Activated CD4-positive, alpha-beta T cell treated with anti-CD3 and anti-CD28 coated beads, Interleukin-2, amount 50 U/mL, for 4 hours (primary cell): ENCODE measurements at regions not wholly inside any gene's neighbourhood (a gene's known extent, or its start where the extent isn't known, plus 50 kb on each side); places are given as distances from the start of the nearest gene placed in this dataset.
A peak's percentile ranks its signal among the peaks of the same experiment; 100 is the strongest.

Experiments used
- DNase-seq, 2 experiments: peaks; one replicate each; pipeline ENCODE4 v3.0.0-alpha.2; 2020

DNA sequence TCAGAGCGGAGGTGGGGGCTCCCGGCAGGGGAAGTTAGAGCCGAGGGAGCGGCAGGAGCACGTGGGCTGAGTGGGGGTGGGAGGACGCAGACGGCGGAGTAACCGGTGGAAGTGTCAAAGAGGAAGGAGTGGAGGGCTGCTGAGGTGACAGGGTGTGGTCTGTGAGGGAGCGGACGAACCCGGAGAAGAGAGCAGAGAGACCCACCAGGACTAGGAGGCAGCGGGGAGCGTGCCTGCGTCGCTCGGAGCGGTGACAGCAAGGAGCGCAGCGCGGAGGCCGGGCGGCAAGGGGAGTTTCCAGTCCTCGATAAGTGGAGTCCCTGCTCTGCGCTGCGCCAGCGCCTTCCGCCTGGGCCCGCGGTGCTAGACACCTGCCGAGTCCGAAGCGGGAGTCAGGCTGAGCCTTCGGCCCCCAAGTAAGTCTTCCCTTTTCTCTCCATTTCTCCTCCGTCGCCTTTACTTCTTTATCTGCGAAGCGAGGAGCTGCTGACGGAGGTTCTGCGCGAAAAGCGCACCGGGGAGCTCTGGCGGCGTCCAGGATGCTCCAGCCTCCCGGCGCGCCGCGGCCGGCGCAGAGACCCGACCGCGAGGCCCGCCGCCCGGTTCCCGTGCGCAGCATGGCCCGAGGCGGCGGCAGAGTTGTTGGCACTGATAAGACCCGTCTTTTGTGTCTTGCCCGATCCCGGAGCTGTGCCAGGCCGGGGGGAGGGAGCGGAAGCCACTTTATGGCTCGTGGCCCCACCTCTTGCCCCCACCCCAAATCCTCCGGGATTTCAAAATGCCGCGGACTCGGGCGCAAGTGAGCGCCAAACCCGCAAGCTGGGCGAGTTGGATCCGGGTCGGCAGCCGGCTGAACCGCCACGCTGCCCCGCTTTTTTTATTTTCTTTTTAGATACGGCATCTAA lies 533.0 kb upstream of the SEMA6D start:
- no peak for DNase-seq

DNA sequence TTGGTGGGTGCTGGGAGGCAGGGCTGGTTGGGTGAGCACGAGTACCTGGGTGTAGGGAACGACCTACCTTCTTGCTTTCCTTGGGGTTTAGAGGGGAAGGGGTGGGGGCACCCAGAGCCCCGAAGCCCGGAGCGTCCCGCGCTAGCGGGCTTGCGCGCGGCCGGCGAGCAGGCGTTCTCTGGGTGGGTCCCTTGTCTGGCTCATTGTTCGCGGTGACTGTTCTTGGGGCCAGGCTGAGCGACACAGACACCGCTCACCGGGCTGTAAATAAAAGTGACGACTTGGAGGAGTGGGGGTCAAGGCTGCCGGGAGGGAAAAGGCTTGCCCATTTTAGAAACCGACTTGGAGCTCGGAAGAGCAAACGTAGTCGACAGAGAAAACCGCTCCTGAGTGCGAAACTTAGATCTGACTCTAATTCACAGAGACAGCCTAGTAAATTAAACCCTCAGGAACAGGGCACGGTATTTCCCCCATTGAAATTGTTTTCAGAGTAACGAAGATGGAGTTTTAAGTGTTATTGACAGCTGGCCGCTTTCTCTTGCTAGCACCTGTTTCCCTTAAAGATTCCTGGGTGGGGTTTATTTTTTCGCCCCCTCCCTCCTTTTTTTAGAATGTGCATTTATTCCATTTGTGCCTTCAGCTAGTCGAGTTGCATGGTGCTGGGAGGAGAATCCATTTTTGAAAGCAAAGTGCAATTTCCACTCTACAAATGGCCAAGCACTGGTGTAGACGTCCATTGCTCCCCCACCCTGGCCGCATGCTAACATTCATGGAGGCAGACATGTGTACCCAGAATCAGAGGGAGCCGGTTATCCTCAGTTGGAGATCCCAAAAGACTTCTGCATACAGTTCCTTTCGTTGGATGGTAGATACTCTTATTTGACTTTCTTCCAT lies 532.1 kb upstream of the SEMA6D start:
- DNase-seq = no peak

DNA sequence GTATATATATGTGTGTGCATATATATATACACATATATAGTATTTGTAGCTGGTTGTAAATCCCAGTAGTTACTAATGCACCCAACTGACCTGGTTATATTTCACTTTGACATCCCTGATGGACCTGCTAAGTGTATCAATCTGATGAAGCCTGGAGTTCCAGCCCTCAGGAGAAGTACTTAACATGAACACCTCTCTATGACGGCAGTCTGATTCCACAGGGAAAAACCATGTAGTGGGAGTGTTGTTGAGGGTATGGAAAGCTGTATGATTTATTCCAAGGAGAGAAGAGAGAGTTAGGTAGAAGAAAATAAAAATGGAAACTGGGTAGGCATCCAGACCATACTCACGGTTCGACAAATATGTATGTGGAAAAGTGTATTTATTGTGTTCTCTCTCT lies 531.2 kb upstream of the SEMA6D start:
- no peak for DNase-seq

DNA sequence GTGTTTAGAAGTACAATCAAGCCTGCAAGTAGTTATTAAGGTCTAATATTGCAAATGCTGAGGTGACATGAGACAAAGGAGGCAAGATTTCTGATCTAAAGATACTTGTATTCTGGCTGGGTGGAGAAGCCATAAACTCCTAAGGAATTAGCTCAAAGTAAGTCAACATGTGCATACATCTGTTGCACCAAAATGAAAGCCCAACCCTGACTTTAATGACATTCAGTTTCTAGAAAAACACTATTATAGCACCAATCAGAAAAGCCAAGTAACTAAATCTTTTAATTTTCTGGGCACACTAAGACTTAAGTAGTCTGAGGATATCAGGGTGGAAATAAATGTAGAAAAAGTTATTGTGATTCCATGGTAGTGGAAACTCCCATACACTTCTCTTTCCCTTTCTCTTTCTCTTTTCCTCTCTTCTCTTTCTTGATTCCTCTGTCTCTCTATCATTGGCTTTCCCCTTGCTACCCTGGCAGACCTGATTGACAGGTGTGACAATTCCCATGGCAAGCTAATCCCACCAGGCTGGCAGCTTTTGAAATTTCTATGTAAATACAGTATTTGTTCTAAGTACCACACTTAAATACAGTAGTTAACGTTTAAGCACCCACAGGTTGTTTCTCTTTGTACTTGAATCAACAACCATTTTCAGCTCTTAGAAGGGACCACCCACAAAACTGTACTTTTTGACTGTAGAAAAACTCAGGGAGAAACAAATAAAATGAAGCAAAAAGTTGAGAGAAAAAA lies 528.4 kb upstream of the SEMA6D start:
- DNase-seq = no peak

DNA sequence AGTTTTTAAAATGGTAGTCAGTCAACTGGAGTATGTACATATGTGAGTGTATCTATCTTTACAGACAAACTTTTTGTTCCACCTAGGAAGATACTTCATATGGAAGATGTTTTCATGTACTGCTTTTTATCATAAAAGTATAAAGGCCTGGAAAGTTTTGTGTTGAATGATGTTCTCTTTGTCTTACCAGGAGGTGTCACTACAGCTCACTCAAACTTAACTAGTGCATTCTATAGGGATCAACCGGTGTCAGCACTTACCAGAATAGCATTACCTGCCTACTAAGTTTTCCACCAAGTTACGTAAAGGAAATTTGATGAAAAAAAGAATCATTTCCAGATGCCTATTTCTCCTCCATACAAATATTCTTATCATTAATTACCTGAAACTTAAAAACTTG lies 522.6 kb upstream of the SEMA6D start:
- DNase-seq = no peak

DNA sequence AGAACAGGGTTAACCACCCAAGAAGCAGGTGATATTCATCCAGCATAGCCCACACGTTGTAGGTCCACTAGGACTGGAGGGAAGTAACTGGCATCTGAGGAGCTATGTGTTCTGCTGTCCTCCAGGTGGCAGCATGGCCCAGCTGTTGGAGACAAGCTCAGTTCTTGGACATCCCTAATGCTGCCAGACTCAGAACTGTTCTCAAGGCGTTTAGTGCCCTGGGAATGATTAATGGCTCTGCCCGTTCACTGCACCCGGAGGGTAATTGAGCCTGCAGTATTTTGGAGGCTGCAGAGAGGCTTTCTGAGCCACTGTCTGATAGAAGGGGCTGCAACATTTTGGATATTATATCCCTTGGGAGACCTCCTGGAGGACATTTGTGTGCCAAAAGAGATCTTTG lies 521.3 kb upstream of the SEMA6D start:
- DNase-seq = peak; percentile 8 to 11

DNA sequence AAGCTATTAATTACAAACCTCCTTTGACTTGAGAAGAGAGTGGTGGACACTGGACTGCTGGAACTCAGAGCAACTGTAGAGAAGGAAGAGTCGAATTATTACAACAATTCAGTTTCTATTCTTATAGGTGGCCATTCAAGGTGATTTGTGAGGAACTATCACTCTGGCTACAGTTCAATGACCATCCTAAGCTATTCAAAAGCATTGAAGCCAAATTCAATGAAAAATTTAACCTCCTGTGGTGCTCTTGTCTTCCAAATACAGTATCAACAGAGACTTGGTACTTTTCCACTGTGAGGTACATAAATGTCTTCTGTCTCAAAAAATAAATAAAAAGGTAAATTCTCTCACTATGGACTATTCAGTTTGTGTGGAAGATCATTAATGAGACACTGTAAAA lies 513.3 kb upstream of the SEMA6D start:
- DNase-seq = no peak

DNA sequence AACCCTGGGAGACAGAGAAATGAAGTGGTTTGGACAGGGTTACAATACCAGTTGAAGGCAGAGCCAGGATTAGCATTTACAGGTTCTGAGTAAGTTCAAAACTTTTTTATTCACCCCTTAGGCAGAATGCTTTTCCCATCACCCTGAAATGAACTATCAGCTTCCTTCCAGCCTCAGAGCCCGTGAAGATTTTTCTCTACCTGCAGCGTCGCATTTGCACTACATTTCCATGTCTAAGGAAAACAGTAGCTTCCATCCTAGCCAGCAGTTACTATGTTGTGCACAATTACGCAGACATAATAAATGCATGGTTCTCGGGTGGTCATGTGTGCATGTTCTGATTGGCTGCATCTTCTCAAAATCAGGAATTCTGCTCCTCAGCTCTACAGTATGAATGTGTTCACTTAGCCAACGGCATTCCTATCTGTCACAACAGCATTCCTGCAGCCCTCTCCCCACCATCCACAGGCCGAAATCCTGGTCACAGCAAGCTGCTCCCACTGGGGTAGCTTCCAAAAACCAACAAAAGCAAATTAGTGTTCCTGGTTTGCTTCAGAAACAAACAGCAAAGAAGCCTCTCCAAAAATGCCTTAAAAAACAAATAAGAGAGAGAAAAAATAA lies 510.8 kb upstream of the SEMA6D start:
- DNase-seq = no peak

DNA sequence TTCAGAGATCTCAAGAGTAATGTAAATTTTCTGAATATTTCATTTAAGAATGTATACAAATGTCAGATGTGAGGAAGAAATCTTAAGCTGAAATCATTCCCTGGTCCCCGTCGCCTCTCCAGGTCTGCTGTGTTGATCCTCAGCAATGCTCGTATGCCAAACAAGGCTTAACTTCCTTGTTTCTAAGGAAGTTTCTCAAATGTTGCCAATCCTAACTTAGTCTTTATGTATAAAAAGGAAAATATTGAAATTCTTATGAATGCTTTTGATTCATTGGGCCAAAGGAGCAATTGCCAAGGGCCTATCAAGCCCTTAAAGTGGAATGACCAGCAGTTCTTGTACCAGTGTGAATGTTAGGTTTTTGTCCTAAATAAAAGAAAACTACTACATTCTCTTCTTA lies 507.7 kb upstream of the SEMA6D start:
- no peak for DNase-seq

DNA sequence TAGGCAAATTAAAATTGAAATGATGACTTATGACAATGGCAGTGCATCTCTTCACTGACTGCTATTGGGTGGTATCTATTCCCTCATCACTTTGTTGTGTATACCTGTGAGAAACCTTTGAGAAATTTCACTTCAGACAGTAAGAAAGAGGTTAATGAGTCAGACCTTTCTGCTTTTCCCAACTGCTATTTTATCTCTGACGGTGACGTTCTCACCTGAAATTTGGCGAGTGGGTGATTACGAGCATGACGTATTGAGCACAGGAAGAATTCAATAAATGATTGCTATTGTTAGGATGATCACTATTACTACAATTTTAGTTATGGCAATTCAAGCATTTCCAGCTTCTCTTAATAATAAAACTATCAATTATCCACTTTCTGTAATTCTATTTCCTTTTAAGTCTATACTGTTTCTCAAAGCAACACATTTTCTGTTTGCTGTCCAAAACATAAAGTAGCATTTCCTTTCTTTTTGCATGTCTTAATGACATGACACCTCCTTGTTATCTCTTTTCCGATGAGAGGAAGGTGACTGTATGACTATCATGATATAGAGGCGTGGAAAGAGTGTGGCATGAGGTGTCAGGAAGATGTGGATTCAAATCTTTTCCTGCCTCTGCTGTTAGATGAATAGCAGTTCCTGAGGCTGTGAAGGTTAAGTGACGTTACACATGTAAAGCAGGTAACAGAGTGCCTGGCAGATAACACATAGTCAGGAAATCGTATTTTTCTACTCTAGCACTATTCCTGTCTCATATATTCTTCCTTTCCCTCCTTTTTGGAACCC lies 504.9 kb upstream of the SEMA6D start:
- no peak for DNase-seq

DNA sequence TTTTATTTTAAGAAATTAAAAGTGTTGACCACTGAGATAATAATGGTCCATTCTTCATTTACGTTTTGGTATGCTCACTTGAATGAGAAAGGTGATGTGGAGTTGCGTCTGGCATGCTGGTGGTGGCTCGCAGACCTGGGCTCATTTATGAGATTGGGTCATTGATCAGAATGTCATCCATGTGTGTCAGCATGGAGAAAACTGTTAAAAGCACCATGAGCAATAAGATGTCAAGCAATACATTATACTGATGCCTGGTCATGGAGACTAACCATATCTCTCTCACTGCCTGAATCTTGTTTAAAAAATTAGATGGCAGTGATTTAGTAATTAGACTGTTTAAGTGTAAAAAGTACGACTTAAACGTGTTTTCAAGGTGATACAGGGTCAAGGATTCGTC lies 503.4 kb upstream of the SEMA6D start:
- DNase-seq = no peak

DNA sequence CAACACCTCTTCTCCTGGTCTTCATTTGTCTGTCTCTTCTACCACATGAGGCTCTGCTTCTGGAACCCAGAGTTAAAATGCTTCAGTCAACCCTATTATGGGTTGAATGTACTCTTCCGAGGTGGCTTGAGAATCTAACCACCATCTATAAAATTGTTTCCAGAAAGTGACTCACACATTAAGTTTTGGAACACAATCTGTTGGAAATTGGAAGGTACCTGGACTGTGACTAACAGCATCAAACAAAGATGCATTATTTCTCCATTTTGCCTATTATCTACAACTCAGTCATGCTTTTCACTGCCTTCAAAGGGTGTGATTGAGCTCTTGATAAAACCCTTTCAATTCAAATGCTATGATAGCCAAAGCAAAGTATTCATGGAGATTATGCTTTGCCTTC lies 499.0 kb upstream of the SEMA6D start:
- no peak for DNase-seq

DNA sequence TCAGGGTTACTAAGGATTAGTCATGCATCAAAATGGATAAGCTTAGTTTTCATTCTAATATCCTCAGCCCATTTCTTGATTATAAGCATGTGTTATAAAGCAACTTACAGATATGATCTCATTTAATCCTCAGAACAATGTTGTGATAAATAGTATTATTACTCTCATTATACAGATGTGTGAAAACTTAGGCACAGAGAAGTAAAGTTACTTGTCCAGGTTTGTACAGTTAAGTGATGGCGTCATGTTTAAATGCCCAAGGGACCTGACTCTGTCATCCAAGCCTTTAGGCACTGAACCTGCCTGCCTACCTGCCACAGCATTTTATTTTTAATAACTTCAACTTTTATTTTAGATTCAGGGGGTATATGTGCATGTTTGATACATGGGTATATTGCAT lies 472.9 kb upstream of the SEMA6D start:
- no peak for DNase-seq

DNA sequence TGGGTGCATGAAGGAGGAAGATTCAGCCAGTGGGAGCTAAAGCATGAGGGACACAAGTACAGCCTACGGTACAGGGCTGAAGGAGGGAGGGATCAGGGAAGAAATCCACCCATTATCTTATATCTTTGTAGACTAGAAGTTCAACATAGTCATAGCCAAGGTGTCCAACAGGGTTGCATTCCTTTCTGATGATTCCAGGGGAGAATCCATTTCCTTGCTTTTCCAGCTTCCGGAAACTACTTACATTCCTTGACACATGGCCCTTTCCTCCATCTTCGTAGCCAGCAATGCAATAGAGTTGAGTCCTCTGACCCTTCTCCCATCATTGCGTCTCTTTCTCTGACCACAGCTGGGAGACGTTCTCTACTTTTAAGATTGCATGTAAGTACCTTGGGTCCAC lies 471.0 kb upstream of the SEMA6D start:
- DNase-seq = no peak

DNA sequence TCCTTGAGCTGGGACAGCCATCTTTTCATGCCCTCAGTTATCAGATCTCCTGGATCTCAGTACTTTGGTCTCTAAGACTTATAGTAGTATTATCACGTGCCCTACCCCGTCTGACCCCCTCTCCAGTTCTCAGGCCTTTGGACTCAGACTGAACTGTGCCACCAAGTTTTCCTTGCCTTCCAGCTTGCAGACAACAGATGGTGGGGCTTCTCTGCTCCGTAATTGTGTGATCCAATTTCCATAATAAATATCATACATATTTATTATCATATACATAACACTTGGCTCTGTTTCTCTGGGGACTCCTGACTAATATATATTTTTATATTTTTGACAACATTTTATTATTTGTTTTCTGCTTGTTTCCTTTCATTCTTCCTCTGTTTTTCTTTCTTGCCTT lies 458.8 kb upstream of the SEMA6D start:
- no peak for DNase-seq

DNA sequence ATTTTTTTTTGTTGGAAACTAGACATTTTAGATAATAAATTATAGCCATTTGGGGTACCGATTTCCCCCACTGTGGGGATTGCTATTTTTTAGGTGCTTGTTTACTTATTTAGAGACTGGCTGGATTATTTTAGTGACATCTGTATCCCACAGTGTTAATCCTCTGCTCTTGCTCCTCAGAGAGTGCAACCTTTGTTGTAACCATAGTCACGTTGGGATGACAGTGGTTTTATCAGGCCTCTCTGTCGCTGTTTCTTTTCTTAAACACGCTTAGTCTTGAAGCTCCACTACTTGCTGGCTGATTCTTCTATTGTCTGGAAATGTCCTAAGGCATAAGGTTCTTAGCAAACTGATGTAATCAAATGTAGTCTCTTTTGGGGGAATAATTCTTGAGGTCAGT lies 451.6 kb upstream of the SEMA6D start:
- no peak for DNase-seq

DNA sequence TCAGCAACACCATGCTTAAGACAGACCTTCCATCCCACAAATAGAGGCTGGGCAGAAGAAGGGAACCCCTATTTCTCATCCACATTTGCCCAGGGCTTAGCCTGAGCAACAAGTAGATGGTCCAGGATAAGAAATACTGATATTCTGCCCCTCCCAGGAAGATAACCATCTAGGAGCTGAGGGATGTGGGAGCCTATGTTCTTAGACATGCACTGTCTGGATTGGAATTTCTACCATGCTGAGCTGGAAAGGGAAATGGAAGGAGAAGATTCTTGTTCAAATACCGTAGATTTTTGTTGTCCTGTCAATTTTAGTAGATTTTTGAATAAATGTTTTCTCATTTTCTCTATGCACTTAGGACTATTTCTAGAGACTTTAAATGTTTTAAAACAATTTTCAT lies 450.7 kb upstream of the SEMA6D start:
- no peak for DNase-seq

DNA sequence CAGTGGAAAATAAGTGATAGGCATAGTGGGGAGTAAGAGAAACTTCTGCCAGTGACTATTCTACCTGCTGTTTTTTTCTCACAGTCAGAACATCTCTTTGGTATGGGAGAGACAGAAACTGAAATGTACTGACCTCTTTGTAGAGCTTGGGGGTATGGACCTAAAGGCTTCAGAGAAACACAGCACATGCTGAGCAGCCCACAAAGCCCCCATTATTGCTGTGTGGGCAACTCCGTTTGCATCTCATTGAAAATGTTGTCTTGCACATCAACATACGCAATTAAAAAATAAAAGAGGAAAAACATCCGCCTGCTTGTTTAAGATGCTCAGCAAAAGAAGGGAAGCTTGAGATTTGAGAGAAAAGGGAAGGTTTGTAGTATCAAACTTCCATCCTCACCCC lies 443.4 kb upstream of the SEMA6D start:
- DNase-seq = no peak

DNA sequence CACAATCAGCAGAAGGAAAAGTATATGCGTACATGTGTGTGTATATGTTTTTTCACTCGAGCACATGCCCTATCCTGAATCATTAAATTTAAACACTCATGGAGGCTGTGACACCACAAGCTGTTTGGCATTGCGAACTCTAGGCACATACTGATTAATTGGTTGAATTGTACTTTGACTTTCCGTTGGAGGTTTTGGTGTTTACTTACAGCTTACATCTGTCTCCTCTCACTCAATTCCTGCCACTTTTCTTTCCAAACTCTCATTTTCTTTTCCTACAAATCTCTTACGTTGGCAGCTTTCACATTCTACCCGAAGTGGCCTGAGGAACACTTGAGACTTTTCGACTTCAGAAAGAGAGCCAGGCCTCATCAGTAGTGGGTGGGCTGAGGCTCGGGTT lies 434.1 kb upstream of the SEMA6D start:
- no peak for DNase-seq

DNA sequence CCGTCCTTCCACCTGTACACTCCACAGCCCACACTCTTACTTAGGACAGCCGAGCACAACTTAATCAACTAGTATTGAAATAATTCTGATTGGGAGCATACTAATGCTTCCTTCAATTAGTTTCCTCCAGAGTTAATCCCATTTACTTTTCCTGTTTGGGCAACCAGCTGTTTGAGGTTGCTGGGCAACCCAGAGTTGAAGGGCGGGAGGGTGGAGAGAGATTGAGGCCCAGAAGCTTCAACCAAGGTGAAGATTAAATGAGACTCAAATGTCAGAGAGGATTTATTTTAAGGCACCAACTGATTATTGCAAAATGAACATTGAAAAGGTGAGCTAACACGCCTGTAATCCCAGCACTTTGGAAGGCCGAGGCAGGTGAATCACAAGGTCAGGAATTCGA lies 428.5 kb upstream of the SEMA6D start:
- no peak for DNase-seq

DNA sequence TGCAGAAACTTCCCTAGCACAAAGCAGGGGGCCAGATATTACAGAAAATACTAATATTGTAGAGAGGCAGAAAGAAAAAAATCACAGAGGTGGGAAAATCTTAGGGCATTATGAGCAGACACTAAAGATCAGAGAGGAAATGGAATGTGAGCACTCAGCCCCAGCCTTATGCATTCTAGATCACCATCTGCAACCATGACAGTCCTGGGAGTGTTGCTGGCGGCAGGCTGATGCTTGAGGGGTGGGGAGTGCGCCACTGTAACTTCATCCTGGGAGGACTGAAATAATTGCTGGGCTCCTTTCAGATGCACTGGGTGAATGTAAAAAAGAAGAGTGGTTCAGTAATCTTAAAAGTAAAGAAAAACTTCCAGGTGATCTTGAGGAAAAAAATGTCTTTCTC lies 427.6 kb upstream of the SEMA6D start:
- no peak for DNase-seq

DNA sequence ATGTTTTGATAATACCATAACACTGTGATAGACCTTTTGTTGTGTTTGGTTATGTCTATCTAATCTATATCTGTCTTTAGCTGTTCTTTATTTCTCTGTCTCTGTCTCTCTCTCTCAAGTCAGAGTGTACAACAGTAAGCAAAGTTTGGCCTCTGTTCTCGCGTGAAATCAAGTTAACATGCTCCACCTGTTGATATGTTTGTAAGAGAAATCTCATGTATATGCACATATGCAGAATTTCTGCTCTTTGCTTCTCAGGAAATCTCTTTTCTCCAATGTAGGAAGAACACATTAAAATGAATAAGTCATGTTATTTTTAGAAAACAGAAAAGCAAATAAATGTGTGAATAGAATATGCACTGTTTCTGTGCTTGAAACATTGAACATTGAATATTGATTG lies 425.5 kb upstream of the SEMA6D start:
- DNase-seq = no peak
